Stomach (tissue), 8 donors: ENCODE measurements at regions not wholly inside any gene's neighbourhood (a gene's known extent, or its start where the extent isn't known, plus 50 kb on each side); places are given as distances from the start of the nearest gene placed in this dataset.

ENCODE experiments used
- DNase-seq, 2 donors: peaks; one replicate each; pipeline versions ENCODE4 v3.0.0 to v3.0.0-alpha.2; 2013 to 2019
- H3K27ac ChIP-seq, 5 donors: fragments of 200-600 bp in 4 of 5; sonication (generic) in 4 of 5; one replicate each; pipeline ENCODE4 v1.5.1; 2013 to 2019; ENCODE audit warnings: mild to moderate bottlenecking in 1 of 5, moderate library complexity in 1 of 5
- H3K27me3 ChIP-seq, 3 donors: fragments of 200-600 bp; sonication (generic); one replicate each; pipeline ENCODE4 v1.5.1; 2017 to 2019; ENCODE audit warnings: mixed run types in 1 of 3
- H3K36me3 ChIP-seq, 4 donors: fragments of 200-600 bp; sonication (generic); 1 replicate in 3 of 4; 2 replicates in 1 of 4; pipeline ENCODE4 v1.5.1; 2016 to 2019
- H3K4me1 ChIP-seq, 4 donors: fragments of 200-600 bp; sonication (generic); one replicate each; pipeline ENCODE4 v1.5.1; 2016 to 2019
- H3K4me3 ChIP-seq, 4 donors: fragments of 200-600 bp; sonication (generic) in 3 of 4; one replicate each; pipeline ENCODE4 v1.5.1; 2016 to 2019; ENCODE audit warnings: mild to moderate bottlenecking in 1 of 4
- H3K9me3 ChIP-seq, 4 donors: fragments of 200-600 bp; sonication (generic); one replicate each; pipeline ENCODE4 v1.5.1; 2016 to 2019
- CTCF ChIP-seq, 7 experiments: fragments of 450-650 bp in 4 of 7; fragments of 200-600 bp in 3 of 7; sonication (generic) in 3 of 7; IDR thresholded peaks; one replicate each; pipeline ENCODE4 v1.5.1; 2016 to 2019; ENCODE audit warnings: antibody characterized with exemption in 7 of 7, control low read depth in 2 of 7, mild to moderate bottlenecking in 1 of 7
- EP300 ChIP-seq: sonication (generic); formaldehyde crosslinking; IDR thresholded peaks from one replicate; pipeline ENCODE4 v1.6.1; 2017; ENCODE audit warnings: antibody characterized with exemption
- POLR2A ChIP-seq, 4 donors: fragments of 450-650 bp; IDR thresholded peaks; one replicate each; pipeline ENCODE4 v1.6.1; 2016; ENCODE audit warnings: antibody characterized with exemption in 4 of 4, control low read depth in 2 of 4, mild to moderate bottlenecking in 1 of 4, moderate library complexity in 1 of 4
- POLR2AphosphoS5 ChIP-seq, 3 donors: sonication (generic); formaldehyde crosslinking; IDR thresholded peaks; one replicate each; pipeline ENCODE4 v1.6.1; 2016; ENCODE audit warnings: antibody characterized with exemption in 3 of 3
- WGBS, 5 donors: extraction: QIAGEN DNeasy Blood & Tissue Kit in 3 of 5; methylation state at CpG; one replicate each; pipeline versions ENCODE4 v1.1.5 to v1.1.7; 2013 to 2018; 5-methylcytosine and 5-hydroxymethylcytosine counted together
- intact Hi-C: fragments of 100-400 bp; cut with DNase I; formaldehyde crosslinking; loops from one replicate; pipeline ENCODE4 v1.15.1; 2023; ENCODE audit warnings: low total_unique reads
- donor health status: healthy with polysubstance abuse.
- donor health status: Bipolar disorder and iron deficiency.
- donor health status: healthy.

- H3K9me3 ChIP-seq: peaks cover 0 to 20% (median 6%) of the 10 kb centered on the region in 4 donors
- no peaks in the 10 kb centered on the region for H3K4me1 ChIP-seq
- H3K36me3 ChIP-seq: no peaks in the 10 kb centered on the region
- TF ChIP-seq POLR2AphosphoS5 (IDR thresholded peaks at IDR 0.05) (no peak), CTCF (IDR thresholded peaks at IDR 0.05) (no peak), EP300 (no peak)
- intact Hi-C loops: no loop called here
- 18 to 40% (median 28%) methylated on average over 1 of the region's 1 CpG for whole genome bisulfite sequencing, 5 donors
- no peak overlapping the region for H3K4me3 ChIP-seq
- no peak overlapping the region for H3K27ac ChIP-seq
- DNase-seq: no peak
- no peaks in the 10 kb centered on the region for H3K27me3 ChIP-seq
Observed at GRCh38 chr1:242736611-242737010, 212.1 kb upstream of the PLD5 start.

GRCh38 chr1:242735323-242735722, 210.8 kb upstream of the PLD5 start:
- no peaks in the 10 kb centered on the region for H3K27me3 ChIP-seq
- no peaks in the 10 kb centered on the region for H3K36me3 ChIP-seq
- no peak for TF ChIP-seq EP300
- TF ChIP-seq POLR2A (IDR thresholded peaks at IDR 0.05): no peak
- TF ChIP-seq POLR2AphosphoS5 (IDR thresholded peaks at IDR 0.05): no peak
- TF ChIP-seq CTCF (IDR thresholded peaks at IDR 0.05): no peak
- peaks cover 0 to 18% (median 6%) of the 10 kb centered on the region in 4 donors for H3K9me3 ChIP-seq
- intact Hi-C loops: no loop called here
- H3K4me1 ChIP-seq: no peaks in the 10 kb centered on the region
- DNase-seq: no peak
- no peak overlapping the region for H3K27ac ChIP-seq
- no peak overlapping the region for H3K4me3 ChIP-seq

- intact Hi-C loops: no loop called here
- no peak for DNase-seq
- Histone ChIP-seq H3K27me3 (no peaks in the 10 kb centered on the region), H3K9me3 (peaks cover 0 to 18% (median 6%) of the 10 kb centered on the region in 4 donors), H3K27ac (no peak overlapping the region), H3K4me1 (no peaks in the 10 kb centered on the region), H3K36me3 (no peaks in the 10 kb centered on the region), H3K4me3 (no peak overlapping the region)
- TF ChIP-seq EP300 (no peak), POLR2AphosphoS5 (IDR thresholded peaks at IDR 0.05) (no peak), POLR2A (IDR thresholded peaks at IDR 0.05) (no peak), CTCF (IDR thresholded peaks at IDR 0.05) (no peak)
Observed at GRCh38 chr1:242731446-242731845, 206.9 kb upstream of the PLD5 start.

GRCh38 chr1:242728696-242729095, 204.2 kb upstream of the PLD5 start:
- H3K4me1 ChIP-seq: no peaks in the 10 kb centered on the region
- intact Hi-C loops: no loop called here
- peaks cover 0 to 20% (median 3%) of the 10 kb centered on the region in 4 donors for H3K9me3 ChIP-seq
- no peak overlapping the region for H3K27ac ChIP-seq
- H3K27me3 ChIP-seq: no peaks in the 10 kb centered on the region
- H3K4me3 ChIP-seq: no peak overlapping the region
- 78 to 82% (median 81%) methylated on average over 4 of the region's 4 CpGs for WGBS, 5 donors
- no peaks in the 10 kb centered on the region for H3K36me3 ChIP-seq
- TF ChIP-seq EP300 (no peak), POLR2A (IDR thresholded peaks at IDR 0.05) (no peak), CTCF (IDR thresholded peaks at IDR 0.05) (no peak), POLR2AphosphoS5 (IDR thresholded peaks at IDR 0.05) (no peak)
- DNase-seq: no peak
